ENCODE measurements at regions not wholly inside any gene's neighbourhood (a gene's known extent, or its start where the extent isn't known, plus 50 kb on each side); places are given as distances from the start of the nearest gene placed in this dataset.

DNA sequence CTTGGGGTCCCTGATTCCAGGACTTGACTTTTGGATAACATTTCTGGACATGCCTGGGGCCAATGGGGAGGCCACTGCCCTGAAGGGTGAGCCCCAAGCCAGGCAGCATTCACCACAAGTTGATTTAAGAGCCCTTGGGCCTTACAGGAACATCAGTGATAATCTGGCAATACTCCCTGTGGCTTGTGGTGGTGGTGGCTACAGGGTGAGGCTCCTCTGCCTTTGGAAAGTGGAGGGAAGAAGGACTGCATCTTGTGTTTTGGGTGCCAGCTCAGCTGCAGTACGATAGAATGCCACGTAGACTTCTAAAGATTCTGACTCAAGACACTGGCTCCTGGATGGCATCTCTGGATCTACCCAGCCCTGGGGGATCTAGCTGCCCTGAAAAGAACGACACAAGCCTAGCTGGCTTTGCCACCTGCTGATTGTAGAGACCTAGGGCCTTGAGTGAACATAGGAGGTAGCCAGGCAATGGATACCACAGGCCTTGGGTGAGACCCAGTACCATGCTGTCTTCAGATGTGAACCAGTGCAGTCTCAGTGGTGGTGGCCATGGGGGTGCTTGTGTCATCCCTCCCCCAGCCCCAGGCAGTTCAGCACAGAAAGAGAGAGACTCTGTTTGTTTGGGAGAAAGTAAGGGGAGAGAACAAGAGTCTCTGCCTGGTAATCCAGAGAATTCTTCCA lies 79.0 kb upstream of the DAP start:
- no peak for DNase-seq

DNA sequence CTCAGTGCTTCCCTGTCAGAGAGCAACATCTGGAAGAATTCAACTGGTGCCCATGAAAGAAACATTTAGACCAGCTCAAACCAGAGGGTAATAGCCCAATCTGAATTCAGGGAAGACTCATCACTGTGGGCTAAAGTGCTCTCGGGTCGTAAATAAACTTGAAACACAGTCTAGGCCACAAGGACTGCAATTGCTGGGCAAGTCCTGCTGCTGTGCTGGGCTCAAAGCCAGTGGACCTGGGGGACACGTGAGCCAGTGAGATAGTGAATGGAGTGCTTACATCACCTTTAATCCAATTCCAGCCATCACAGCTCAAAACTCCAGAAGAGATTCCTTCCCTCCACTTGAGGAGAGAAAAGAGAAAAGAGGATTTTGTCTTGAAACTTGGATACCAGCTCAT lies 78.1 kb upstream of the DAP start:
- DNase-seq, result no peak

DNA sequence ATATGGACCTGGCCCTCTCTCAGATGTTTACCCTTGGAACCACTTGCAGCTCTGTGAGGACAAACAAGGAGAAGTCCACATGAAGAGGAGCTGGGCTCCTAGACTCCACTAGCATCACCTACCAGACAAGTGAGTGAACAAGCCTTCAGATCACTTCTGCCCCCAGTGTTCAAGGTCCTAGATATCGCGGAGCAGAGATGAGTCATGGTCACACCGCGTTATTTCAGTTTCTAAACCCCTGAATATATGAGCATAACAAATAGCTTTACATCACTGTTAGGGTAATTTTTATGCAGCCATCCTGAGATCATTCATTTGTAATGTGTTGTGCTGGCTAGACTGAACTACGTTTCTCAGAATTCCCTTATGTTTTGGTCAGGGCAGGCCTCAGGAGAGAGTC lies 77.0 kb upstream of the DAP start:
- DNase-seq, result no peak

DNA sequence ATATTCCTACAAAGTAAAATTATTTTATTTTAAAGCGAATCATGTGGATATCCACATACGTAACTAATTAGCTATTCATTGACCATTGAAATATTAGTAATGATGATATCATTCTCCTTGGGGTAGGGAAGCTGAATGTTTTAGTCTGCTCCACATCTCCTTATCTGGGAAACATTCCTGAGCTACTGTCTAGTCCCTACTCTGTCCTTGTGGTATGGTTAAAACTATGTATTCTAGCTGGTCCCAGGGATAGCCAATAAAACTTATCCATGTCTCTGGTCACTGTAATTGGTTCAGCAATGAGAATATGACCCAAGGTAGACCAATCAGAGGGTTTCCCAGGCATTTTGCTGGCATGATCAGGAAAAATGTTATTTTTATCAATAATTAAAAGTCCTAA lies 76.0 kb upstream of the DAP start:
- no peak for DNase-seq

DNA sequence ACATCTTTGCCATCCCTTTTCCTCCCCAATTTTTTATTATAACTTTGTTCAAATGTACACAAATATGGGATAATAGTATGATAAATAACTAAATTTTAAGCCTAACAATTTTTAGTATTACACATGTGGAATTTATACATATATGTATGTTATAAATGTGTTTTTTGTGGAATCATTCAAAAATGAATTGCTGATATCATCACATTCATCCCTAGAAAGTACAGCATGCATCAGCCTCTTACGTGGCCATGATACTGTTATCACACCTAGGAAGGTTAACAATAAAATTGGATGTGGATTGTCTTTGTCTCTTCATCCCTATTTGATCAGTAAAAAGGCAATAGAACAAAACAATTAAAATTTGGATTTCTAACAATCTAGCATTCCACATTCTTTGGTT lies 73.7 kb upstream of the DAP start:
- no peak for DNase-seq

DNA sequence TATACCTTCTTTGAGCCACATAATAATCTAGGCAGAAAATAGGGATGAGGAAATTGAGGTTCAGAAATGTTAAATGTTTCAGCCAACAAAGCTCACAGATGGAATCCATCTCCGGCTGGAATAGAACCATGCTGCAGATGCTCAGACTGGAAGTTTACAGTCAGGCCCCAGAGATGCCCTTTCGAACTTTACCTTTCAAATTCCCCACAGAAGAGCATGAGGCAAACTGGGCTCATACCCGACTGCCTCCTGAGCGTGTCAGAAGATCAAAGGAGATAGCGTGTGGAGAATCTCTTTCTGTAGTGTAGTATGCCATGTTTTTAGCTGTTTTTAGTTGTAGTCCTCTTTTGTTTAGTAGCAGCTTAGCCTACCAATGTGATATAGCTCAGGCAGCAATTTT lies 72.0 kb upstream of the DAP start:
- no peak for DNase-seq

DNA sequence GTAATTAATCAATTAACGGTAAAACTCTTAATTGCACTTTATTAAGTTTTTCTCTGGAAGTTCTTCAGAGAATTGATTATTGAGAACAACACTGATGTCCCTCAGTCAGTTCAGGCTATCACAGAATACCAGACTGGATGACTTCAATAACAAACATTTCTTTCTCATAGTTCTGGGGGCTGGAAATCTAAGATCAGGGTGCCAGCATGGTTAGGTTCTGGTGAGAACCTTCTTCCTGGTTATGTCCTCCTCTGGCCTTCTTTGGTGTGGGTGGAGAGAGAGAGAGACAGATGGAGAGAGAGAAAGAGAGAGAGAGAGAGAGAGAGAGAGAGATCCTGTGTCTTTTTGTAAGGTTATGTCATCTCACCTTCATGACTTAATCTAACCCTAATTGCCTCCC lies 71.4 kb upstream of the DAP start:
- DNase-seq, result no peak

DNA sequence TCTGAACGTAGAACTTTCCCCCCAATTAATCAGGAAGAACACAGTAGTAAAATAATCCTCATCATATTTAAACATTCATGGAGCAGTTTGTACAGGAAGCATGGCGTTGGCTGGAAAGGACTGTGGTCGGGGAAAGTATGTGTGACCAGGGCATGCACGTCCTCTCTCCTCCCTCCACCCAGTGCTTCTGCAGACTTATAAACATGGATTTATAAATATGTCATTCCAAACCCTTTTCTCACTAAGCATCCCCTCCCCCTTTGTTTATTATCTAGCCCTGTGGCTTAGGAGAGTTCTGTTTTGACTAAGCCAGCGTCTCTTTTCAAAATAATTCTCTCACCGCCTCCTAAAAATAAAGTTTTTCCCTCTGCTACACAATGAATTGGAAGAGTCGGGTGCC lies 70.4 kb upstream of the DAP start:
- DNase-seq, result no peak

DNA sequence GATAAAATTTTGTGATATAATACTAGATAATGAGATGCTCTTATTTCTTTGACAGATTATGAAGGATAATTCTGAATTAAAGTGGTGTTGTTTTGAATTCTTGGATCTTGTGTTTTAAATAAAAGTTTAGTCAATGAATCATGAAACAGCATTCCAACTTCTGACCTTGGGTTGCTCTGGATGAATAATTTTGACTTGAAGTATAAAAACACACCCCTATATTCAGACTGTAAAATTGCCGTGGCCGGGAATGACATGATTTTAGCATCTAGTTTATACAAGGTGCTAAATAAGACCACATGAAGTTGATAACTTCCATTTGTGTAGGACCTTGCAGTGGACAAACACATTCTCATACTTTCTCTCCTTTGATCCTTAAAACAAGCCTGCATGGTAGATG lies 67.2 kb upstream of the DAP start:
- DNase-seq, result no peak

DNA sequence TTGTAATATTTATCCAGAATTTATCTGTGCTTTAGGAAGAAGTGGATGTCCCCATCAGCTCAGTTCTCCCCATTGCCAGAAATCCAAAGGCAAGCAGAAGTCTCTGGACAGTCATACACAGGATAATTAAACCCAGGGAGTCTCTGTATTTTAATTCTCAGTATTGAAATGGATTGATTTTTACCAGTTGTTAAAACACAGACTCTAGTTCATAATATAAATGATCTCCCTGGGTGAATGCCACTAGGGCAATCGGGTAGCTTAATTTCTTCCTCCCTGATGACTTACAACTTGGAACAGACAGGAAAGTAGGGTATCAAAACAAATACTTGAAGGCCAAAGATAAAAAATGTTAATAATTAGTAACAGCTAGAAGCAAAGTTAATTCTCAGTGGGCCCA lies 66.5 kb upstream of the DAP start:
- DNase-seq, result no peak

DNA sequence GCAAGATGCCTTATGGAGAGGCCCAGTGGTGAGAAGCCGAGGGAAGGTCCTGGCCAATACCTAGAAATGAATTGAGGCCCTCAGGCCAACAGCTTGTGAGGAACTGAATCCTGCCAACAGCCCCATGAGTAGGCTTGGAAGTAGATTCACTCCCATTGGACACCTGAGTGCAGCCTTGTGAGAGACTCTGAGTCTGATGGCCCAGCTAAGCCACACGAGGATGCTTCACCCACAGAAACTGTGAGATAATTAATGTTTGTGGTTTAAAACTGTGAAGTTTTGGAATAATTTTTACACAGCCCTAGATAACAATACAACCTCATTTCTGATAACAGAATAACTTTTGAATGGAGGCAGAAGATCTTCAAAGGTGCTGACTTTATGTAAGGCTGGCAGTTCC lies 65.9 kb upstream of the DAP start:
- DNase-seq, result no peak

DNA sequence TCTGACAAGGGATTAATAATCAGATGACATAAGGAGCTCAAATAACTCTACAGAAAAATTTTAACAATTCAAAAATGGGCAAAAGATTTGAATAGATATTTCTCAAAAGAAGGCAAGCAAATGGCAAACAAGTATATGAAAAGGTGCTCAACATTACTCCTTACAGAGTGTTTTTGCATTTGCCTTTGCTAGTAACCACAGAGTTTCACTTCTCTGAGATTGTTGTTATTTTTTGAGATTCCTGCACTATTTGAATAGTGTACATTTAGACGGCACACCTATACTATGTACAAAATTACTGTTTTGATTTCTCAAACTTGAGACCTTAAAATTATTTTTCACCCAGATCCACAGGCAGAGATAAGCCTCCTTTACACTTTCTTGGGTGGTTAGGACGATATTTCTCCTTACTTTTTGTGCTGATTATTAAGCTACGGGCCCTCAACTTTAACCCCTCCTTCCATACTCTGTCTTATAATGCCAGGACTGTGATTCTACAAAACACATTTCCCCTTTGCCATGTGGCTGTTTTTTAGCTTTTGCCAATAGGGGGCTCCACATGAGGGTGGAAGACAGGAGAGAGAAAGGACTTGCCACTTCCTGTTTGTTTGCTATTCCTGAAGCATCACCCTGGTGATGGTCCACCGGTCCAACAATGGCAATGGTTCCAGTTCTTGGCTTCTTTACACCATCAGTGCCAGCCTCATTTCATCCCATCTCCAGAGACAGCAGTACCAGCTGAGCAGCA lies 65.0 kb upstream of the DAP start:
- DNase-seq, result no peak

DNA sequence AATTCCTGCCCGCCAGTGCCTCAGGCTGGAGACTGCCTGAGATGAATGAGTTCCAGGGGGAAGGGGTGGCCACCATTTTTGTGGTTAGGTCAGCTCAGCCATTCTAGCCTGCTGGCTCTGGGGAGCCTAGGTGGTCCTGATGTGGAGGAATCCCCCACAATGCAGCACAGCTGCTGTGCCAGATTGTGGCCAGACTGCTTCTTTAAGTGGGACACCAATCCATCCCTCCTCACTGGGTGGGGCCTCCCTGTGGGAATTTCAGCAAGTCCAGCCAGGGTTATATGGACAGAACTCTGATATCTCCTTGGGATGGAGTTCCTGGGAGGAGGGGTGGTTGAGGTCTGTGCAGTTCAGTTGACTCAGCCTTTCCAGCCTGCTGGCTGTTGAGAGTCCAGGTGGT lies 51.2 kb upstream of the DAP start:
- no peak for DNase-seq

Data from SHP77 treated with DMSO at 0.1 percent for 48 hours (cell line).